ENCODE measurements at regions not wholly inside any gene's neighbourhood (a gene's known extent, or its start where the extent isn't known, plus 50 kb on each side); places are given as distances from the start of the nearest gene placed in this dataset.

- TF ChIP-seq PHF8 (IDR thresholded peaks at IDR 0.05; ENCODE audit: borderline replicate concordance, low read depth) (no peak), CTCF (IDR thresholded peaks at IDR 0.05) (no peak), ZC3H11A (IDR thresholded peaks at IDR 0.05) (no peak), REST (IDR thresholded peaks at IDR 0.05) (no peak), KDM5A (IDR thresholded peaks at IDR 0.05) (no peak), POLR2A (IDR thresholded peaks at IDR 0.05; ENCODE audit: low read length) (no peak), JUNB (IDR thresholded peaks at IDR 0.05) (no peak), EP300 (IDR thresholded peaks at IDR 0.05) (no peak), BCL3 (IDR thresholded peaks at IDR 0.05) (no peak)
Measured at GRCh38 chr1:239539812-239540211, 153.4 kb downstream of the CHRM3 start.

Data from A549 (cell line).